GM20000 (cell line): ENCODE measurements at regions not wholly inside any gene's neighbourhood (a gene's known extent, or its start where the extent isn't known, plus 50 kb on each side); places are given as distances from the start of the nearest gene placed in this dataset.

ENCODE experiments used
- DNase-seq: peaks from one replicate; pipeline ENCODE4 v3.0.0; 2012; ENCODE audit warnings: low spot score
- TF ChIP-seq, protein P1 (sequence below): IDR thresholded peaks from 2 replicates; pipeline ENCODE4 v1.5.1; 2012; ENCODE audit warnings: mild to moderate bottlenecking, control low read depth; ENCODE audit errors: extremely low read depth, missing control alignments

DNA sequence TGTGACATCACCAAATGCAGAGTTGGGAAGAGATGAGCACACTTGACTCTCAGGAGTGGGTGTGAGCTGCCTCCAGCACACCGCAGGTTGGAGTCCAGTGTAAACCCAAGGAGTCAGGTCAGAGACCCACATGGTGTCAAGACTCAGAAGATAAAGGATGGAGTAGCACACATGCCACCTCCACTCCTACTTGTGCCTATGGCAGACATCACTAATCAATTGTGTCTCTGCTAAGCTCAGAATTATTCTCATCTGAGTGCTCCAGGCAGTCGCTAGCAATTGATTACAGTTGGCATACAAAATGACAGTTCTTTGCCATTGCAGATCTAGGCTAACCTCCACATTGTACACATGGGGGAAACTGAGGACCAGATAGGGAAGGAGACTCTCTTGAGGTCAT, 187.1 kb downstream of the RPS24 start:
- no peak for DNase-seq
- TF ChIP-seq, protein P1, sequence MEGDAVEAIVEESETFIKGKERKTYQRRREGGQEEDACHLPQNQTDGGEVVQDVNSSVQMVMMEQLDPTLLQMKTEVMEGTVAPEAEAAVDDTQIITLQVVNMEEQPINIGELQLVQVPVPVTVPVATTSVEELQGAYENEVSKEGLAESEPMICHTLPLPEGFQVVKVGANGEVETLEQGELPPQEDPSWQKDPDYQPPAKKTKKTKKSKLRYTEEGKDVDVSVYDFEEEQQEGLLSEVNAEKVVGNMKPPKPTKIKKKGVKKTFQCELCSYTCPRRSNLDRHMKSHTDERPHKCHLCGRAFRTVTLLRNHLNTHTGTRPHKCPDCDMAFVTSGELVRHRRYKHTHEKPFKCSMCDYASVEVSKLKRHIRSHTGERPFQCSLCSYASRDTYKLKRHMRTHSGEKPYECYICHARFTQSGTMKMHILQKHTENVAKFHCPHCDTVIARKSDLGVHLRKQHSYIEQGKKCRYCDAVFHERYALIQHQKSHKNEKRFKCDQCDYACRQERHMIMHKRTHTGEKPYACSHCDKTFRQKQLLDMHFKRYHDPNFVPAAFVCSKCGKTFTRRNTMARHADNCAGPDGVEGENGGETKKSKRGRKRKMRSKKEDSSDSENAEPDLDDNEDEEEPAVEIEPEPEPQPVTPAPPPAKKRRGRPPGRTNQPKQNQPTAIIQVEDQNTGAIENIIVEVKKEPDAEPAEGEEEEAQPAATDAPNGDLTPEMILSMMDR, result no peak

DNA sequence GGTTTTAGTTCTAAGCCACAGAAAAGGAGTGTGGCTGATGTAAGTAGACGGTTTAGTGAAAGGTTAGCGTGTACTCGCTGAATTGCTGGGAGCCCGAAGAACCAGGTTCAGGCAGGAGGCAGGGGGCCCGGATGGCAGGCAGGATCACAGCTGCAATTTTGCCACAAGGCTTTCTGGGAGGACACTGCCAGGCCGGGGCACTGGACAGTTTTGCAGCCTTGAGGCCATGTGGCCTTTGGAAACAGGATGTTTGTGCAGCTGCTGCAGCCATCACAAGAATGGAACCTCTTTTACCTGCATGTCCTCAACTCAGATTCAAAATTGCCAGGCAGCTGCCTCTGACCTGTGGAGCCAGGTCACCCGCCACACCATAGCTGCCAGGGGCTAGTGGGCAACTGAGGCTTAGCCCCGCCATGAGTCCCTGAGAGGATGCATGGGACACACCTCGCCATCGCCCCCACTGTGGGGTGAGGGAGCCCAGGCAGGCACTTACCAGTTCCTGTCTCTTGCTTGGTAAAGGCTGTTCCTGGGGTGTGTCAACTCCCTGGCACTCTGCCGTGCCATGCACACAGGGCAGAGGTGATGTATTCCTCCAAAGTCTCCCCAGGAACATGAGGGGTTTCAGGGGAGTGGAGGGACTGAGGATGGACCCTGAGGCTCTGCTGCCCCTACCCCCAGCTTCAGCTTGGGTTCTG, 188.6 kb downstream of the RPS24 start:
- DNase-seq, result no peak
- TF ChIP-seq, protein P1, result no peak

DNA sequence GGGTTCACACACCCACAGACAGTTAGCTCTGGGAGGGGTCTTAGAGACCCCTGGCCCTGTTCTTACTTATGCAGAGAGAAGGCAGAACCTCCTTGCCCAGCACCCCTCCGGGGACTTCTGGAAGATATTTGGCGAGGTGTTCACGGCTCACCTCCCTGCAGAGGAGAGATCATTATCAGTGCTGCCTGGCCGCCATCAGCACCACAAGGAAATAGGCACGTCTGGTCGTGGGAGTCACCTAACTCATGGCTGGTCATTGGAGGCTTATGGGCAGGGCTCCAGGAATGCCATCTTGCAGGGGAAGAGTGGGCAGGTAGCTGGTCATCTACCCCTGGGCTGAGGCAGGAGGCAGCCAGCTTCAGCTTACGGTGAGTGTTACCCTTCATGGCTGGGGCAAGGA, 189.4 kb downstream of the RPS24 start:
- DNase-seq, result no peak
- TF ChIP-seq, protein P1, result no peak

DNA sequence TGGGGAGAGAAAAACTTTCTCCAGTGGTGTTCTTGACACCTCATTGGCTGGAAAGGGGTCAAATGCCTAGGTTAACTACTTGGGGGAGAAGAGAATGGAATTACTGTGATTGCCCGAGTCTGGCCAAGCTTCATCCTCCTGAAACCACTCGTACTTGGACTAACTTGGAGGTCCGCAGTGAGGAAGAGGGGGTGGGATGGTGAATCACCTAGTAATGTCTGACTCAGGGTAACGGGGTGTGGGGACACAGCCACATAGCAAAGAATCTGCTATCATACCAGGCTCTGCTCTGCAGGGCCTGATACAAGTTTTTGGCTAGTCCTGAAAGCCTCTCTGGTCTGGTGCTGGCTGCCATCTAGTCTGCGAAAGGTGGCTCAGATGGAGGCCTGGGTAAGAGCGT, 190.9 kb downstream of the RPS24 start:
- DNase-seq, result no peak
- TF ChIP-seq, protein P1, result no peak

DNA sequence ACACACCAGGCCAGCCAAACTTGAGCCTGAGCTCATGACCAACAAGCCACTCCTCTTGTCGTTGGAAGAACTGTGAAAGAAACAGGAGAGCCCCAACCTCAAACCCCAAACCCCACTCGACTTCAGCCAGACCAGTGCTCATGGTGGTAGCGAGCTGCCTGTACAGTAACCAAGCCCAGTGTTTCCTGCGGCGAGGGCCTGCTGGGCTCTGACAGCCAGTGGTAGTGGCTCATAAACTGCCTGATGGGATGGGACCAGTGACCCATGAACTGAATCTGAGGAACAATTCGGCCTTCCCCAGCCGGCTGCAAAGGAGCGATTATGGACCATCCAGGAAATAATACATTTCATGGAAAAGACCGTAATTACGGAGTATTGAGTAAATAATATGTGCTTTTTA, 191.9 kb downstream of the RPS24 start:
- TF ChIP-seq, protein P1, result no peak
- DNase-seq, result no peak

DNA sequence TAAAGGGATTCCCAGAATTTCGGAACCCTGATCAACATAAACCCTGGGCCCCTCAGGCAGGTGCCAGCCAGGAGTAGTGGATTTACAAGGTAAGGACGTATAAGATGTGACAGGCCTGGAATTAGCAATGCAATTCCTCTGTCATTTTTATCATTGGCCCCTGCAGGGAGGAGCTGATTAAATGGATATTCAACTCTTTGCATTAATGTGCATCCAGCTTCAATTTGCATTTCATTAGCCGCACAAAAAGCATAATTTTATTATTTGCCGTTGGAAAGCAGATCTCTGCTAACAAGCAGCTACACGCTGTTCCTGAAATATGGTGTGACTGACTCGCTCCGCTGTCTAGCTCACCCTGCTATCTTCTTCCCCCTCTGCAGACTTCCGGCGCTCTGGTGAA, 195.8 kb downstream of the RPS24 start:
- TF ChIP-seq, protein P1, result no peak

DNA sequence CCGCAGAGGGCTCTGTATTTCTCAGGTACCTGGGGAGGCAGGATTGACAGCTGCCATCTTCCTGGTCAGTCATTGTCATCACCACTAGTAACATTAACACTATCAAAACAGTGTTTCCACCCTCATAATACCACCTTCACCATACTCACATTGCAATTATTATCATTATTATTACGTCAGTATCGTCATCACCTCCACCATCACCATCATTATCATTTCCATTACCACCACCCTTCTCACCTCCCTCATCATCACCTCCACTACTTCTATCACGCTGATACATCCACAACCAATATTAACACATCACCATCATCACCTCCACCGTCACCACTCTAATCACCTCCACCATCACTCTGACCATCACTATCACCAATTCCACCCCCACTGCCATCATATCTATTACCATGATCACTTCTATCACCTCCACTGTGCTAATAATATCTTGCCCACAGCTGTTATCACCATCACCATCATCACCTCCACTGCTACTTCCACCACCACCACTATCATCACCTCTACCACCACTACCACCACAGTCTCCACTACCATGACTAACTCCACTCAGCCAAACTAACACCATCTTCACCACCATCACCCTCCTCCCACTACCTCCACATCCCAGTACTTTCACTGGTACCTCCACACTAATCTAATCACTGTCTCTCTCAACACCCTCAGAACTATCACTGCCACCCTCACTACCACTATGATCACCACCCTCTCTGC, 196.4 kb downstream of the RPS24 start:
- DNase-seq, result no peak

More for the DNA sequence above, 195.8 kb downstream of the RPS24 start:
- no peak for DNase-seq

More for the DNA sequence above, 196.4 kb downstream of the RPS24 start:
- TF ChIP-seq, protein P1, result no peak
